Esophagus squamous epithelium (tissue), 4 donors: ENCODE measurements at regions not wholly inside any gene's neighbourhood (a gene's known extent, or its start where the extent isn't known, plus 50 kb on each side); places are given as distances from the start of the nearest gene placed in this dataset.
"Not testable (repeated sequence)": the region's sequence is repeated elsewhere in the genome, so short reads cannot be mapped to it uniquely, and the experiment has no call there.

ENCODE experiments used
- POLR2A ChIP-seq, 4 donors: fragments of 450-650 bp; IDR thresholded peaks; one replicate each; pipeline ENCODE4 v1.6.1; 2017; ENCODE audit warnings: antibody characterized with exemption in 4 of 4, mild to moderate bottlenecking in 4 of 4, moderate library complexity in 3 of 4
- TF ChIP-seq, protein P1 (sequence below), 6 experiments: fragments of 450-650 bp in 4 of 6; fragments of 200-600 bp in 2 of 6; sonication (generic) in 2 of 6; IDR thresholded peaks; one replicate each; pipeline ENCODE4 v1.5.1; 2016 to 2019; ENCODE audit warnings: antibody characterized with exemption in 6 of 6, mild to moderate bottlenecking in 4 of 6, moderate library complexity in 4 of 6

DNA sequence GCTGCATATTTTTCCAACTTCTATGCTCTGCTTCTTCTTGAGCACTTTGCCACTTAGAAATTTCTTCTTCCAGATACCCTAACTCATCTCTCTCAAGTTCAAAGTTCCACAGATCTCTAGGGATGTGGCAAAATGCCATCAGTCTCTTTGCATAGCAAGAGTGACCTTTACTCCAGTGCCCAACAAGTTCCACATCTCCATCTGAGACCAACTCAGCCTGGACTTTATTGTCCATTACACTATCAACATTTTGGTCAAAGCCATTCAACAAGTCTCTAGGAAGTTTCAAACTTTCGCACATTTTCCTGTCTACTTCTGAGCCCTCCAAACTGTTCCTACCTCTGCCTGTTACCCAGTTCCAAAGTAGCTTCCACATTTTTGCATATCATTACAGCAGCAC lies 946.2 kb upstream of the TMEFF2 start:
- TF ChIP-seq, protein P1, sequence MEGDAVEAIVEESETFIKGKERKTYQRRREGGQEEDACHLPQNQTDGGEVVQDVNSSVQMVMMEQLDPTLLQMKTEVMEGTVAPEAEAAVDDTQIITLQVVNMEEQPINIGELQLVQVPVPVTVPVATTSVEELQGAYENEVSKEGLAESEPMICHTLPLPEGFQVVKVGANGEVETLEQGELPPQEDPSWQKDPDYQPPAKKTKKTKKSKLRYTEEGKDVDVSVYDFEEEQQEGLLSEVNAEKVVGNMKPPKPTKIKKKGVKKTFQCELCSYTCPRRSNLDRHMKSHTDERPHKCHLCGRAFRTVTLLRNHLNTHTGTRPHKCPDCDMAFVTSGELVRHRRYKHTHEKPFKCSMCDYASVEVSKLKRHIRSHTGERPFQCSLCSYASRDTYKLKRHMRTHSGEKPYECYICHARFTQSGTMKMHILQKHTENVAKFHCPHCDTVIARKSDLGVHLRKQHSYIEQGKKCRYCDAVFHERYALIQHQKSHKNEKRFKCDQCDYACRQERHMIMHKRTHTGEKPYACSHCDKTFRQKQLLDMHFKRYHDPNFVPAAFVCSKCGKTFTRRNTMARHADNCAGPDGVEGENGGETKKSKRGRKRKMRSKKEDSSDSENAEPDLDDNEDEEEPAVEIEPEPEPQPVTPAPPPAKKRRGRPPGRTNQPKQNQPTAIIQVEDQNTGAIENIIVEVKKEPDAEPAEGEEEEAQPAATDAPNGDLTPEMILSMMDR (IDR thresholded peaks at IDR 0.05), result not testable (repeated sequence)
- not testable (repeated sequence) for TF ChIP-seq POLR2A (IDR thresholded peaks at IDR 0.05)
